ENCODE measurements at regions not wholly inside any gene's neighbourhood (a gene's known extent, or its start where the extent isn't known, plus 50 kb on each side); places are given as distances from the start of the nearest gene placed in this dataset.

GRCh38 chr4:170391066-170391740, 301.4 kb upstream of the AADAT start:
- Histone ChIP-seq H3K27ac (ENCODE audit: low read depth, low read length) (no peak overlapping the region), H3K79me2 (ENCODE audit: insufficient read depth, low read length) (no peaks in the 10 kb centered on the region), H3K4me3 (replicated peaks in 1 of 2; ENCODE audit: low read depth in 1 of 2, low read length in 2 of 2) (no peak overlapping the region), H3K4me1 (ENCODE audit: control insufficient read depth in 1 of 2, insufficient read depth in 2 of 2, low read length in 2 of 2) (no peaks in the 10 kb centered on the region), H3K9me2 (ENCODE audit: insufficient read depth) (no peaks in the 10 kb centered on the region), H3K4me2 (ENCODE audit: low read length) (no peak overlapping the region), H3K9ac (ENCODE audit: low read length) (no peak overlapping the region), H3K36me3 (ENCODE audit: control insufficient read depth in 1 of 2, insufficient read depth in 2 of 2, low read length in 2 of 2) (no peaks in the 10 kb centered on the region), H4K20me1 (ENCODE audit: insufficient read depth) (no peaks in the 10 kb centered on the region), H2AFZ (ENCODE audit: low read depth, low read length, poor library complexity, severe bottlenecking) (no peak overlapping the region), H3K27me3 (ENCODE audit: insufficient read depth, low read length) (no peaks in the 10 kb centered on the region), H3K9me3 (ENCODE audit: control insufficient read depth in 1 of 2, insufficient read depth in 1 of 2, low read depth in 1 of 2, low read length in 2 of 2) (no peaks in the 10 kb centered on the region)
- ChIA-PET RAD21 (ENCODE audit: low non-redundant PET in 1 of 2, low total read pairs in 2 of 2, uncharacterized antibody in 2 of 2, unreplicated experiment in 2 of 2) (no interaction called here), CTCF (no interaction called here), POLR2A (no interaction called here)
- no TSS peak for BruUV-seq (replicated peaks)
- no peak for DNase-seq (ENCODE audit: low read depth, low spot score)
- TF ChIP-seq CBX3 (IDR thresholded peaks at IDR 0.05; ENCODE audit: low read depth), result no peak
- no peak for TF ChIP-seq REST (IDR thresholded peaks at IDR 0.05; ENCODE audit: low read depth)
- TF ChIP-seq FOSL1 (IDR thresholded peaks at IDR 0.05; ENCODE audit: low read depth), result no peak
- TF ChIP-seq ZFX (IDR thresholded peaks at IDR 0.05), result no peak
- TF ChIP-seq POLR2AphosphoS5 (IDR thresholded peaks at IDR 0.05; ENCODE audit: low read depth, low read length), result no peak
- no peak for TF ChIP-seq SIN3A (IDR thresholded peaks at IDR 0.05; ENCODE audit: low read depth)
- TF ChIP-seq EZH2phosphoT487 (IDR thresholded peaks at IDR 0.05; ENCODE audit: borderline replicate concordance), result no peak
- TF ChIP-seq ZNF274 (IDR thresholded peaks at IDR 0.05; ENCODE audit: low read depth, low read length), result no peak
- TF ChIP-seq TCF7L2 (IDR thresholded peaks at IDR 0.05; ENCODE audit: borderline replicate concordance, extremely low read depth, insufficient read depth, insufficient read length), result no peak
- no peak for TF ChIP-seq ATF3 (IDR thresholded peaks at IDR 0.05)
- no peak for TF ChIP-seq JUND (IDR thresholded peaks at IDR 0.05)
- no peak for TF ChIP-seq ELF1 (IDR thresholded peaks at IDR 0.05; ENCODE audit: borderline replicate concordance, low read depth)
- no peak for TF ChIP-seq ZBTB33 (IDR thresholded peaks at IDR 0.05; ENCODE audit: extremely low read depth, insufficient replicate concordance, low read length)
- intact Hi-C loops (cut with micrococcal nuclease), result no loop called here
- no peak for ATAC-seq
